K562 (cell line): ENCODE measurements at regions not wholly inside any gene's neighbourhood (a gene's known extent, or its start where the extent isn't known, plus 50 kb on each side); places are given as distances from the start of the nearest gene placed in this dataset.
A peak's percentile ranks its signal among the peaks of the same experiment; 100 is the strongest.

Experiments
- ATAC-seq: fragments of 200-7000 bp; cut with Tn5 transposase; 3 replicates; pipeline ENCODE4 v1.9.1; 2020; ENCODE audit warnings: moderate library complexity
- BruUV-seq: library from RNA; stranded (reverse); fragments of 400-500 nt; replicated peaks from 2 replicates; lab custom pipeline; 2021; lab: Mats Ljungman, UMichigan
- CTCF ChIA-PET: fragments of 300-600 bp; formaldehyde crosslinking; extraction: SDS; loops from one replicate; lab custom pipeline; 2021; ENCODE audit warnings: low intra/inter-chr PET ratio; lab: Yijun Ruan, JAX
- POLR2A ChIA-PET: fragments of 300-600, 350-650 bp; sonication (Branson Sonifier 250); formaldehyde crosslinking; extraction: SDS; loops from one replicate; lab custom pipeline; 2021; ENCODE audit warnings: antibody characterized with exemption, inconsistent platforms; lab: Yijun Ruan, JAX
- DNase-seq, 4 experiments: peaks; one replicate each; pipeline versions ENCODE4 v3.0.0 to v3.0.0-alpha.2; 2011 to 2018; ENCODE audit warnings: low spot score in 3 of 4, mixed read lengths in 3 of 4; ENCODE audit errors: extremely low read depth in 1 of 4
- FAIRE-seq: peaks from 2 replicates; lab custom pipeline; 2011; peaks lifted over from hg19 to GRCh38; lab: Jason Lieb, UNC
- H2AFZ ChIP-seq: 2 replicates; pipeline ENCODE4 v1.6.0; 2011; ENCODE audit warnings: low read depth, low read length, control low read depth, inconsistent platforms
- H3K27ac ChIP-seq: fragments of 200-600 bp; 3 replicates; pipeline ENCODE4 v1.8.0; 2011; ENCODE audit warnings: low read depth, mild to moderate bottlenecking, control low read depth, inconsistent platforms, low read length, moderate library complexity, mixed read lengths; ENCODE audit errors: extremely low read depth
- H3K27me3 ChIP-seq, 2 experiments: fragments of 300-600 bp in 1 of 2; 2 replicates in 1 of 2; 3 replicates in 1 of 2; pipeline versions ENCODE4 v1.6.0 to v1.8.0; 2011; ENCODE audit warnings: inconsistent platforms in 2 of 2, low read length in 2 of 2, mild to moderate bottlenecking in 1 of 2, mixed read lengths in 1 of 2, moderate library complexity in 1 of 2; ENCODE audit not compliant: control insufficient read depth in 2 of 2, insufficient read depth in 2 of 2
- H3K36me3 ChIP-seq: fragments of 300-600 bp; 3 replicates; pipeline ENCODE4 v1.8.0; 2011; ENCODE audit warnings: mild to moderate bottlenecking, low read length, inconsistent platforms; ENCODE audit not compliant: control insufficient read depth, insufficient read depth
- H3K4me1 ChIP-seq, 2 experiments: fragments of 200-600 bp in 1 of 2; replicated peaks in 1 of 2; 2 replicates in 1 of 2; 3 replicates in 1 of 2; pipeline versions ENCODE4 v1.5.1 to v1.8.0; 2011; ENCODE audit warnings: inconsistent platforms in 2 of 2, low read length in 2 of 2, mild to moderate bottlenecking in 1 of 2, mixed read lengths in 1 of 2, moderate library complexity in 1 of 2; ENCODE audit not compliant: control insufficient read depth in 2 of 2, insufficient read depth in 2 of 2
- H3K4me2 ChIP-seq: 2 replicates; pipeline ENCODE4 v1.6.1; 2011; ENCODE audit warnings: low read length, control low read depth, inconsistent platforms, mixed read lengths; ENCODE audit not compliant: insufficient read depth
- H3K4me3 ChIP-seq: fragments of 200-600 bp; sonication (generic), shearing (Covaris generic); 2 replicates; pipeline ENCODE4 v1.5.1; 2016; ENCODE audit warnings: control low read depth, inconsistent platforms
- H3K79me2 ChIP-seq: fragments of 200-600 bp; 3 replicates; pipeline ENCODE4 v1.8.0; 2011; ENCODE audit warnings: low read length, inconsistent platforms; ENCODE audit not compliant: control insufficient read depth, insufficient read depth
- H3K9ac ChIP-seq, 2 experiments: 2 replicates each; pipeline versions ENCODE4 v1.6.0 to v1.6.1; 2011; ENCODE audit warnings: low read depth in 2 of 2, low read length in 2 of 2, control low read depth in 1 of 2, inconsistent platforms in 1 of 2, mild to moderate bottlenecking in 1 of 2, mixed read lengths in 1 of 2; ENCODE audit not compliant: insufficient read depth in 1 of 2
- H3K9me1 ChIP-seq: one replicate; pipeline ENCODE4 v1.6.0; 2011; ENCODE audit warnings: inconsistent platforms, mild to moderate bottlenecking, low read length, moderate library complexity; ENCODE audit not compliant: control insufficient read depth, insufficient read depth
- H3K9me3 ChIP-seq: replicated peaks from 2 replicates; pipeline ENCODE4 v1.5.1; 2011; ENCODE audit warnings: low read depth, low read length, inconsistent platforms; ENCODE audit not compliant: control insufficient read depth, insufficient read depth
- H4K20me1 ChIP-seq: replicated peaks from 2 replicates; pipeline ENCODE4 v1.6.1; 2011; ENCODE audit warnings: low read length, inconsistent platforms, mixed read lengths; ENCODE audit not compliant: control insufficient read depth, insufficient read depth
- PKNOX1 ChIP-seq: fragments of 450-650 bp; IDR thresholded peaks from 2 replicates; pipeline ENCODE4 v1.6.1; 2016
- ZNF143 ChIP-seq: sonication (generic); formaldehyde crosslinking; IDR thresholded peaks from 2 replicates; pipeline ENCODE4 v1.9.0; 2022; ENCODE audit warnings: mild to moderate bottlenecking, missing genetic modification reagents
- WGBS: fragments of 100-300 bp; shearing (Covaris generic); methylation state at CpG from one replicate; pipeline ENCODE4 v1.1.6; 2016; ENCODE audit warnings: low coverage, mixed read lengths; ENCODE audit not compliant: insufficient coverage; ENCODE audit errors: missing lambda C conversion rate; 5-methylcytosine and 5-hydroxymethylcytosine counted together
- in situ Hi-C: fragments of 300-500 bp; cut with MboI; formaldehyde crosslinking; loops from 4 replicates; pipeline ENCODE4 v1.15.0; 2018; ENCODE audit warnings: inconsistent platforms, mixed read lengths
- intact Hi-C: fragments of 100-400 bp; cut with micrococcal nuclease; formaldehyde crosslinking; loops from 2 replicates; pipeline ENCODE4 v1.14.2; 2022
- TF ChIP-seq, protein P1 (sequence below): fragments of 450-650 bp; IDR thresholded peaks from 2 replicates; pipeline ENCODE4 v1.6.1; 2016; ENCODE audit warnings: low read depth
- TF ChIP-seq, protein P2 (sequence below), 3 experiments: IDR thresholded peaks in 2 of 3; conservative IDR thresholded peaks in 1 of 3; 2 replicates each; pipeline ENCODE4 v1.5.1; 2011 to 2012; ENCODE audit warnings: low read length in 3 of 3, mild to moderate bottlenecking in 3 of 3, control low read depth in 2 of 3, improper control_type of control experiment in 1 of 3, inconsistent platforms in 1 of 3, low read depth in 1 of 3, mixed read lengths in 1 of 3, moderate library complexity in 1 of 3; ENCODE audit not compliant: insufficient read depth in 2 of 3

GRCh38 chr17:79301469-79301868, 226.8 kb downstream of the ENGASE start:
- CTCF ChIA-PET: no interaction called here
- Histone ChIP-seq H3K4me2 (no peak overlapping the region), H3K27me3 (peaks cover 6 to 44% of the 10 kb centered on the region in 2 experiments; a peak in 4 of 5 replicates)

More at GRCh38 chr17:79301469-79301868, 226.8 kb downstream of the ENGASE start:
- Histone ChIP-seq H3K36me3 (no peaks in the 10 kb centered on the region), H3K79me2 (no peaks in the 10 kb centered on the region), H2AFZ (no peak overlapping the region), H3K9me3 (no peaks in the 10 kb centered on the region), H3K27ac (no peak overlapping the region), H3K9me1 (no peaks in the 10 kb centered on the region), H3K4me3 (no peak overlapping the region), H3K4me1 (peaks cover 2 to 8% of the 10 kb centered on the region in 2 experiments; a peak in 3 of 5 replicates), H4K20me1 (peaks cover 17% of the 10 kb centered on the region; the same call in 1 of the 2 replicates), H3K9ac (no peak overlapping the region)
- peak; percentile 70 for ATAC-seq
- FAIRE-seq: no peak
- intact Hi-C loops: no loop called here
- in situ Hi-C loops: no loop called here
- TF ChIP-seq, protein P1, sequence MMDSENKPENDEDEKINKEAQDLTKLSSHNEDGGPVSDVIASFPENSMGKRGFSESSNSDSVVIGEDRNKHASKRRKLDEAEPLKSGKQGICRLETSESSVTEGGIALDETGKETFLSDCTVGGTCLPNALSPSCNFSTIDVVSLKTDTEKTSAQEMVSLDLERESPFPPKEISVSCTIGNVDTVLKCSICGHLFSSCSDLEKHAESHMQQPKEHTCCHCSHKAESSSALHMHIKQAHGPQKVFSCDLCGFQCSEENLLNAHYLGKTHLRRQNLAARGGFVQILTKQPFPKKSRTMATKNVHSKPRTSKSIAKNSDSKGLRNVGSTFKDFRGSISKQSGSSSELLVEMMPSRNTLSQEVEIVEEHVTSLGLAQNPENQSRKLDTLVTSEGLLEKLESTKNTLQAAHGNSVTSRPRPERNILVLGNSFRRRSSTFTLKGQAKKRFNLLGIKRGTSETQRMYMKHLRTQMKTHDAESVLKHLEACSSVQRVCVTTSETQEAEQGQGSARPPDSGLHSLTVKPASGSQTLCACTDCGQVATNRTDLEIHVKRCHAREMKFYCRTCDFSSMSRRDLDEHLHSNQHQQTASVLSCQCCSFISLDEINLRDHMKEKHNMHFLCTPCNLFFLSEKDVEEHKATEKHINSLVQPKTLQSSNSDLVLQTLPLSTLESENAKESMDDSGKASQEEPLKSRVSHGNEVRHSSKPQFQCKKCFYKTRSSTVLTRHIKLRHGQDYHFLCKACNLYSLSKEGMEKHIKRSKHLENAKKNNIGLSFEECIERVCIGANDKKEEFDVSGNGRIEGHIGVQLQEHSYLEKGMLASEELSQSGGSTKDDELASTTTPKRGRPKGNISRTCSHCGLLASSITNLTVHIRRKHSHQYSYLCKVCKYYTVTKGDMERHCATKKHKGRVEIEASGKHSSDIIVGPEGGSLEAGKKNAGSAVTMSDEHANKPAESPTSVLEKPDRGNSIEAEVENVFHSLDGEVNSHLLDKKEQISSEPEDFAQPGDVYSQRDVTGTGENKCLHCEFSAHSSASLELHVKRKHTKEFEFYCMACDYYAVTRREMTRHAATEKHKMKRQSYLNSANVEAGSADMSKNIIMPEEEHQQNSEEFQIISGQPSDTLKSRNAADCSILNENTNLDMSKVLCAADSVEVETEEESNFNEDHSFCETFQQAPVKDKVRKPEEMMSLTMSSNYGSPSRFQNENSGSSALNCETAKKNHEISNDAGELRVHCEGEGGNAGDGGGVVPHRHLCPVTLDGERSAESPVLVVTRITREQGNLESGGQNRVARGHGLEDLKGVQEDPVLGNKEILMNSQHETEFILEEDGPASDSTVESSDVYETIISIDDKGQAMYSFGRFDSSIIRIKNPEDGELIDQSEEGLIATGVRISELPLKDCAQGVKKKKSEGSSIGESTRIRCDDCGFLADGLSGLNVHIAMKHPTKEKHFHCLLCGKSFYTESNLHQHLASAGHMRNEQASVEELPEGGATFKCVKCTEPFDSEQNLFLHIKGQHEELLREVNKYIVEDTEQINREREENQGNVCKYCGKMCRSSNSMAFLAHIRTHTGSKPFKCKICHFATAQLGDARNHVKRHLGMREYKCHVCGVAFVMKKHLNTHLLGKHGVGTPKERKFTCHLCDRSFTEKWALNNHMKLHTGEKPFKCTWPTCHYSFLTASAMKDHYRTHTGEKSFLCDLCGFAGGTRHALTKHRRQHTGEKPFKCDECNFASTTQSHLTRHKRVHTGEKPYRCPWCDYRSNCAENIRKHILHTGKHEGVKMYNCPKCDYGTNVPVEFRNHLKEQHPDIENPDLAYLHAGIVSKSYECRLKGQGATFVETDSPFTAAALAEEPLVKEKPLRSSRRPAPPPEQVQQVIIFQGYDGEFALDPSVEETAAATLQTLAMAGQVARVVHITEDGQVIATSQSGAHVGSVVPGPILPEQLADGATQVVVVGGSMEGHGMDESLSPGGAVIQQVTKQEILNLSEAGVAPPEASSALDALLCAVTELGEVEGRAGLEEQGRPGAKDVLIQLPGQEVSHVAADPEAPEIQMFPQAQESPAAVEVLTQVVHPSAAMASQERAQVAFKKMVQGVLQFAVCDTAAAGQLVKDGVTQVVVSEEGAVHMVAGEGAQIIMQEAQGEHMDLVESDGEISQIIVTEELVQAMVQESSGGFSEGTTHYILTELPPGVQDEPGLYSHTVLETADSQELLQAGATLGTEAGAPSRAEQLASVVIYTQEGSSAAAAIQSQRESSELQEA: no peak
- TF ChIP-seq, protein P2, sequence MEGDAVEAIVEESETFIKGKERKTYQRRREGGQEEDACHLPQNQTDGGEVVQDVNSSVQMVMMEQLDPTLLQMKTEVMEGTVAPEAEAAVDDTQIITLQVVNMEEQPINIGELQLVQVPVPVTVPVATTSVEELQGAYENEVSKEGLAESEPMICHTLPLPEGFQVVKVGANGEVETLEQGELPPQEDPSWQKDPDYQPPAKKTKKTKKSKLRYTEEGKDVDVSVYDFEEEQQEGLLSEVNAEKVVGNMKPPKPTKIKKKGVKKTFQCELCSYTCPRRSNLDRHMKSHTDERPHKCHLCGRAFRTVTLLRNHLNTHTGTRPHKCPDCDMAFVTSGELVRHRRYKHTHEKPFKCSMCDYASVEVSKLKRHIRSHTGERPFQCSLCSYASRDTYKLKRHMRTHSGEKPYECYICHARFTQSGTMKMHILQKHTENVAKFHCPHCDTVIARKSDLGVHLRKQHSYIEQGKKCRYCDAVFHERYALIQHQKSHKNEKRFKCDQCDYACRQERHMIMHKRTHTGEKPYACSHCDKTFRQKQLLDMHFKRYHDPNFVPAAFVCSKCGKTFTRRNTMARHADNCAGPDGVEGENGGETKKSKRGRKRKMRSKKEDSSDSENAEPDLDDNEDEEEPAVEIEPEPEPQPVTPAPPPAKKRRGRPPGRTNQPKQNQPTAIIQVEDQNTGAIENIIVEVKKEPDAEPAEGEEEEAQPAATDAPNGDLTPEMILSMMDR (IDR thresholded peaks at IDR 0.05 in 2 of 3, conservative IDR thresholded peaks at IDR 0.05 in 1 of 3; ENCODE audit: insufficient read depth in 2 of 3, low read depth in 1 of 3, low read length in 3 of 3): peak; percentile 19 to 46 (median 24); a peak in 1 of 6 replicates
- TF ChIP-seq ZNF143 (no peak), PKNOX1 (peak; percentile 39; the same call in 1 of the 2 replicates)
- no TSS peak for BruUV-seq
- peak in 3 of 4 experiments; percentile 17 to 20 (median 18) for DNase-seq
- POLR2A ChIA-PET: no interaction called here
- 2% methylated on average over 8 of the region's 8 CpGs for WGBS
